ENCODE measurements at regions not wholly inside any gene's neighbourhood (a gene's known extent, or its start where the extent isn't known, plus 50 kb on each side); places are given as distances from the start of the nearest gene placed in this dataset.

GRCh38 chr4:136805617-136806016 lies 726.7 kb downstream of the PCDH18 start:
- in situ Hi-C loops (cut with MboI; ENCODE audit: low sequenced_read_pairs in 4 of 4): no loop called here
- Histone ChIP-seq H3K27me3 (no peaks in the 10 kb centered on the region), H3K4me1 (no peaks in the 10 kb centered on the region), H3K9me3 (no peaks in the 10 kb centered on the region), H3K36me3 (no peaks in the 10 kb centered on the region), H3K27ac (no peak overlapping the region), H3K4me3 (no peak overlapping the region)
- intact Hi-C loops (cut with DNase I; ENCODE audit: low total_unique reads): no loop called here
- DNase-seq (no peak), ATAC-seq (no peak)
- TF ChIP-seq CTCF (IDR thresholded peaks at IDR 0.05 in 4 of 5, conservative IDR thresholded peaks at IDR 0.05 in 1 of 5) (no peak), POLR2A (IDR thresholded peaks at IDR 0.05) (no peak)

- H3K9me3 ChIP-seq: no peaks in the 10 kb centered on the region
- in situ Hi-C loops (cut with MboI; ENCODE audit: low sequenced_read_pairs in 4 of 4) (no loop called here), intact Hi-C loops (cut with DNase I; ENCODE audit: low total_unique reads) (no loop called here)
- no peak for ATAC-seq
- no peaks in the 10 kb centered on the region for H3K4me1 ChIP-seq
- no peak for TF ChIP-seq POLR2A (IDR thresholded peaks at IDR 0.05)
- TF ChIP-seq CTCF (IDR thresholded peaks at IDR 0.05 in 4 of 5, conservative IDR thresholded peaks at IDR 0.05 in 1 of 5): no peak
- no peak overlapping the region for H3K4me3 ChIP-seq
- no peaks in the 10 kb centered on the region for H3K27me3 ChIP-seq
- no peak overlapping the region for H3K27ac ChIP-seq
- no peak for DNase-seq
- no peaks in the 10 kb centered on the region for H3K36me3 ChIP-seq
Observed at GRCh38 chr4:136803433-136803832, 728.9 kb downstream of the PCDH18 start.

- ATAC-seq (no peak), DNase-seq (no peak)
- H3K27me3 ChIP-seq: no peaks in the 10 kb centered on the region
- no peak overlapping the region for H3K27ac ChIP-seq
- H3K4me3 ChIP-seq: no peak overlapping the region
- H3K36me3 ChIP-seq: no peaks in the 10 kb centered on the region
- no peaks in the 10 kb centered on the region for H3K9me3 ChIP-seq
- TF ChIP-seq CTCF (IDR thresholded peaks at IDR 0.05 in 4 of 5, conservative IDR thresholded peaks at IDR 0.05 in 1 of 5) (no peak), POLR2A (IDR thresholded peaks at IDR 0.05) (no peak)
- no peaks in the 10 kb centered on the region for H3K4me1 ChIP-seq
- intact Hi-C loops (cut with DNase I; ENCODE audit: low total_unique reads) (no loop called here), in situ Hi-C loops (cut with MboI; ENCODE audit: low sequenced_read_pairs in 4 of 4) (no loop called here)
Observed at GRCh38 chr4:136800248-136800647, 732.0 kb downstream of the PCDH18 start.

DNA sequence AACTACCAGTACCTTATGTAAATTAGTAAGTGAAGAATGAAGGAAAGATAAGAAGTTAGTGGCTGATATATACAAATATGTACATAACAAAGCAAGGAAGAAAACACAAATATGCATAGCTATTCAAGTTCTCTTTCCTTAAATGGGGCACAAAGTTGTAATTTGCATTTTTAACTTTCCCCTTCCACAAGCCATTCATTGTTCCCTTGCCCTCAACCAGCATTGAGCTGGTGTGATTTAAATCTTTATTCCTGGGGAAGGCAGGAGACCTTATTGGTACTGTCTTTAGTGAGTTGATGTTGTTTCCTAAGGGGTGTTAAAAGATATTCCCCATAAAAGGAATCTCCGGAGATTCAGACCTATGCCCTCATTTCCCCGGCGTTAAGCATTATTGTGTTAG lies 735.3 kb downstream of the PCDH18 start:
- intact Hi-C loops (cut with DNase I; ENCODE audit: low total_unique reads) (no loop called here), in situ Hi-C loops (cut with MboI; ENCODE audit: low sequenced_read_pairs in 4 of 4) (no loop called here)
- no peaks in the 10 kb centered on the region for H3K9me3 ChIP-seq
- no peak overlapping the region for H3K27ac ChIP-seq
- H3K4me3 ChIP-seq: no peak overlapping the region
- TF ChIP-seq POLR2A (IDR thresholded peaks at IDR 0.05) (no peak), CTCF (IDR thresholded peaks at IDR 0.05 in 4 of 5, conservative IDR thresholded peaks at IDR 0.05 in 1 of 5) (no peak)
- no peaks in the 10 kb centered on the region for H3K27me3 ChIP-seq
- no peaks in the 10 kb centered on the region for H3K36me3 ChIP-seq
- H3K4me1 ChIP-seq: no peaks in the 10 kb centered on the region
- ATAC-seq: no peak
- no peak for DNase-seq

- in situ Hi-C loops (cut with MboI; ENCODE audit: low sequenced_read_pairs in 4 of 4): no loop called here
- Histone ChIP-seq H3K4me1 (no peaks in the 10 kb centered on the region), H3K4me3 (no peak overlapping the region), H3K9me3 (no peaks in the 10 kb centered on the region), H3K27me3 (no peaks in the 10 kb centered on the region), H3K36me3 (no peaks in the 10 kb centered on the region), H3K27ac (no peak overlapping the region)
- ATAC-seq: no peak
- no peak for TF ChIP-seq CTCF (IDR thresholded peaks at IDR 0.05 in 4 of 5, conservative IDR thresholded peaks at IDR 0.05 in 1 of 5)
- no peak for TF ChIP-seq POLR2A (IDR thresholded peaks at IDR 0.05)
- DNase-seq: no peak
- intact Hi-C loops (cut with DNase I; ENCODE audit: low total_unique reads): no loop called here
Observed at GRCh38 chr4:136793848-136794247, 738.4 kb downstream of the PCDH18 start.
